MCF 10A (cell line): ENCODE measurements at regions not wholly inside any gene's neighbourhood (a gene's known extent, or its start where the extent isn't known, plus 50 kb on each side); places are given as distances from the start of the nearest gene placed in this dataset.

Source experiments
- BruUV-seq: library from RNA; stranded (reverse); fragments of 400-500 nt; replicated peaks from 2 replicates; lab custom pipeline; 2021; lab: Mats Ljungman, UMichigan
- CTCF ChIA-PET: fragments of 300-600 bp; sonication (Branson Sonifier 250); formaldehyde crosslinking; extraction: SDS; loops from one replicate; lab custom pipeline; 2021; ENCODE audit warnings: antibody characterized with exemption, inconsistent platforms; lab: Yijun Ruan, JAX
- POLR2A ChIA-PET: fragments of 300-600, 350-650 bp; sonication (Branson Sonifier 250); formaldehyde crosslinking; extraction: SDS; loops from one replicate; lab custom pipeline; 2020; ENCODE audit warnings: antibody characterized with exemption, inconsistent platforms; lab: Yijun Ruan, JAX
- DNase-seq: peaks from one replicate; pipeline ENCODE4 v3.0.0-alpha.2; 2018; ENCODE audit not compliant: unreplicated experiment
- H3K27ac Mint-ChIP-seq: one replicate; pipeline ENCODE4 v1.8.0; 2022; ENCODE audit warnings: mild to moderate bottlenecking, low read depth, mixed read lengths; ENCODE audit not compliant: unreplicated experiment
- H3K27me3 Mint-ChIP-seq: one replicate; pipeline ENCODE4 v1.8.0; 2022; ENCODE audit warnings: mixed read lengths; ENCODE audit not compliant: insufficient read depth, unreplicated experiment
- H3K36me3 Mint-ChIP-seq: one replicate; pipeline ENCODE4 v1.8.0; 2022; ENCODE audit warnings: mild to moderate bottlenecking, moderate library complexity, mixed read lengths; ENCODE audit not compliant: insufficient read depth, unreplicated experiment
- H3K4me1 Mint-ChIP-seq: one replicate; pipeline ENCODE4 v1.8.0; 2022; ENCODE audit warnings: mixed read lengths; ENCODE audit not compliant: insufficient read depth, unreplicated experiment
- H3K4me3 Mint-ChIP-seq: one replicate; pipeline ENCODE4 v1.8.0; 2022; ENCODE audit warnings: mild to moderate bottlenecking, moderate library complexity, mixed read lengths; ENCODE audit not compliant: unreplicated experiment
- H3K9me3 Mint-ChIP-seq: one replicate; pipeline ENCODE4 v1.8.0; 2022; ENCODE audit warnings: mixed read lengths; ENCODE audit not compliant: unreplicated experiment
- CTCF ChIP-seq: fragments of 200-600 bp; IDR thresholded peaks from one replicate; pipeline ENCODE4 v1.8.0; 2022; ENCODE audit warnings: antibody characterized with exemption, mild to moderate bottlenecking; ENCODE audit not compliant: unreplicated experiment
- intact Hi-C: fragments of 100-400 bp; cut with micrococcal nuclease; formaldehyde crosslinking; loops from 2 replicates; pipeline ENCODE4 v1.14.1; 2022

- no peaks in the 10 kb centered on the region for H3K9me3 Mint-ChIP-seq
- TF ChIP-seq CTCF = no peak
- POLR2A ChIA-PET = no interaction called here
Observed at GRCh38 chr3:23749609-23750008, 56.1 kb upstream of the UBE2E1 start.

GRCh38 chr3:23750573-23751210, 55.1 kb upstream of the UBE2E1 start:
- Mint-ChIP-seq H3K36me3 (no peaks in the 10 kb centered on the region), H3K9me3 (no peaks in the 10 kb centered on the region), H3K4me3 (no peak overlapping the region), H3K27me3 (no peaks in the 10 kb centered on the region), H3K27ac (peak overlapping the region; percentile 39), H3K4me1 (peaks cover 23% of the 10 kb centered on the region)
- intact Hi-C loops = no loop called here
- no peak for DNase-seq
- no peak for TF ChIP-seq CTCF
- ChIA-PET POLR2A (no interaction called here), CTCF (interaction anchor here (0.7 to 2.7 kb wide), 3 partner anchors 11 to 85 kb away, joined by 3 to 11 read pairs (median 4); no protein-coding TSS in a partner anchor)
- BruUV-seq = no TSS peak

More at GRCh38 chr3:23749609-23750008, 56.1 kb upstream of the UBE2E1 start:
- no peak overlapping the region for H3K4me3 Mint-ChIP-seq
- no peaks in the 10 kb centered on the region for H3K27me3 Mint-ChIP-seq
- peaks cover 23% of the 10 kb centered on the region for H3K4me1 Mint-ChIP-seq
- DNase-seq = no peak
- peak overlapping the region; percentile 64 for H3K27ac Mint-ChIP-seq
- H3K36me3 Mint-ChIP-seq = peaks cover 1% of the 10 kb centered on the region
- intact Hi-C loops = no loop called here
- no TSS peak for BruUV-seq
- CTCF ChIA-PET = interaction anchor here (0.6 to 2.7 kb wide), 2 partner anchors 12 to 87 kb away, joined by 3 to 11 read pairs; no protein-coding TSS in a partner anchor

GRCh38 chr3:23751212-23751723, 54.5 kb upstream of the UBE2E1 start:
- no peaks in the 10 kb centered on the region for H3K9me3 Mint-ChIP-seq
- DNase-seq = no peak
- POLR2A ChIA-PET = no interaction called here
- H3K36me3 Mint-ChIP-seq = no peaks in the 10 kb centered on the region
- no peaks in the 10 kb centered on the region for H3K27me3 Mint-ChIP-seq
- BruUV-seq = no TSS peak
- peak overlapping the region; percentile 39 for H3K27ac Mint-ChIP-seq
- CTCF ChIA-PET = interaction anchor here (0.5 to 2.7 kb wide), 2 partner anchors 10 to 1635 kb away, joined by 3 to 11 read pairs; no protein-coding TSS in a partner anchor
- intact Hi-C loops = no loop called here
- TF ChIP-seq CTCF = no peak
- no peak overlapping the region for H3K4me3 Mint-ChIP-seq
- H3K4me1 Mint-ChIP-seq = peaks cover 23% of the 10 kb centered on the region

- H3K27ac Mint-ChIP-seq = no peak overlapping the region
- no peaks in the 10 kb centered on the region for H3K36me3 Mint-ChIP-seq
- POLR2A ChIA-PET = no interaction called here
- no peak for TF ChIP-seq CTCF
- H3K27me3 Mint-ChIP-seq = no peaks in the 10 kb centered on the region
- H3K9me3 Mint-ChIP-seq = no peaks in the 10 kb centered on the region
- intact Hi-C loops = no loop called here
- no TSS peak for BruUV-seq
- no peak overlapping the region for H3K4me3 Mint-ChIP-seq
- CTCF ChIA-PET = interaction anchor here (0.5 to 0.7 kb wide), 4 partner anchors 49 to 1636 kb away, joined by 3 read pairs; no protein-coding TSS in a partner anchor
- DNase-seq = no peak
- peaks cover 23% of the 10 kb centered on the region for H3K4me1 Mint-ChIP-seq
Observed at GRCh38 chr3:23752126-23752525, 53.6 kb upstream of the UBE2E1 start.
